NCI-H1048 (cell line): ENCODE measurements at regions not wholly inside any gene's neighbourhood (a gene's known extent, or its start where the extent isn't known, plus 50 kb on each side); places are given as distances from the start of the nearest gene placed in this dataset.
"Not testable (repeated sequence)": the region's sequence is repeated elsewhere in the genome, so short reads cannot be mapped to it uniquely, and the experiment has no call there.

Experiments
- DNase-seq: peaks from one replicate; lab custom pipeline; 2025; lab: John Stamatoyannopoulos, UW

GRCh38 chr4:170169699-170170098 lies 79.9 kb upstream of the AADAT start:
- no peak for DNase-seq

GRCh38 chr4:170167678-170168077 lies 77.9 kb upstream of the AADAT start:
- DNase-seq: no peak

DNA sequence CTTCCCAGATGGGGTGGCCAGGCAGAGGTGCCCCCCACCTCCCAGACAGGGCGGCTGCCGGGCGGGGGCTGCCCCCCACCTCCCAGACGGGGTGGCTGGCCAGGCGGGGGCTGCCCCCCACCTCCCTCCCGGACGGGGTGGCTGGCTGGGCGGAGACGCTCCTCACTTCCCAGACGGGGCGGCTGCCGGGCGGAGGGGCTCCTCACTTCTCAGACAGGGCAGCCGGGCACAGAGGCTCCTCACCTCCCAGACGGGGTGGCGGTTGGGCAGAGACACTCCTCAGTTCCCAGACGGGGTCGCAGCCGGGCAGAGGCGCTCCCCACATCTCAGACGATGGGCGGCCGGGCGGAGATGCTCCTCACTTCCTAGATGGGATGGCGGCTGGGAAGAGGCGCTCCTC lies 76.4 kb upstream of the AADAT start:
- DNase-seq: not testable (repeated sequence)

GRCh38 chr4:170162416-170162815 lies 72.7 kb upstream of the AADAT start:
- no peak for DNase-seq

DNA sequence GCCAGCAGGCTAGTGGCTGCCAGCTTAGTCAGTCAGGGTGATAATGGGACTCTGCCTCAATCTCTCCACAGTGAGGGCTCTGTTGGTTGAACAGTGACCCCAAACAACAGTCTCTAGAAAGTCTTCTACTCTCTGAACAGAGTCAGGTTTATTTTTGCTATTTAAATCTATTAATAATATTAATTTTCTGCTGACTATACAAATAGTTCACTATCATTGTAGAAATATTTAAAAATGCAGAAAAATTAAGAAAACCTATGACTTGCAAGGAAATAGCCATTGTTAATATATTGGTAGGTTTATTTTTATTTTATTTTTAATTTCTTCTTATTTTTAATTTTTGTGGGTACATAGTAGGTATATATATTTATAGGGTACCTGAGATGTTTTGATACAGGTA lies 67.9 kb upstream of the AADAT start:
- no peak for DNase-seq

DNA sequence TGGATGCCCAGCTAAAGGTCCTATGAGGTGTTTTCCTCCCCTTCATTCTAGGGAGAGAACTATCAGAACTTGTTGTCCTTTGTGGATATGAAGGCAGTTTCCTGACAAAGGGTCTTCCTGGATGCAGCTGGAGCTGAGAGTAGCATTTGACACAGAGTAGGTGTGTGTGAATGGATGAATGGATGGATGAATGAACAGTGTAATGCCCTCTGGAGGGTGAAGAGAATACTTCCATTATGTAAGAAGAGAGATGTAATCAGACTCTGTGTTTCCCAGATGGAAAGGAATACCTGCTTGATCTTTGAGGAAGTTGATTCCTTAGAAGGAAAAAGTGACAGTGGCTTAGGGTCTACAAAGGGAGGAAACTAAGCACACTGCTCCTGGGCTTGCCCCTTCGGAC lies 55.4 kb upstream of the AADAT start:
- no peak for DNase-seq

- DNase-seq: no peak
Observed at GRCh38 chr4:170139764-170140163, 50.0 kb upstream of the AADAT start.
